NCI-H1417 treated with DMSO at 0.1 percent for 48 hours (cell line): ENCODE measurements at regions not wholly inside any gene's neighbourhood (a gene's known extent, or its start where the extent isn't known, plus 50 kb on each side); places are given as distances from the start of the nearest gene placed in this dataset.

Experiments used
- DNase-seq: peaks from one replicate; lab custom pipeline; 2025; lab: John Stamatoyannopoulos, UW

DNA sequence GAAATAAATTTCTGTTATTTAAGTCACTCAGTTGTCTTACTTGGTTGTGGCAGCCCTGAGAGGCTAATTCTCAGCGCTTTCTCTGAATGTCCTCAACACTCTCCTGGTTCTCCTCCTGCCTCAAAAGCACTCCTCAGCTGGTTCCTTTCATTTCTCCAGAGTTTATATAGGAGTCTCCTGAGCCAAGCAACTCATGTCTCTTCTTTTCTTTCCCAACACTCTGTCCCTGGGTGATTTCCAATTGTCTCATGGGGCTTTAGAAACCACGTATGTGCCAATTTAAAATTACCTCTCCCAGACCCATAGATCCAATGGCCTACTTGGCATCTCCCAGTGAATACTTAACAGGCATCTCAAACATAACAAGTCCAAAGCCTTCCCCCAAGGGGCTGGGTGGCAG is 184.3 kb downstream of the TTC32 start:
- no peak for DNase-seq

GRCh38 chr2:19714926-19715325 is 186.9 kb downstream of the TTC32 start:
- no peak for DNase-seq

GRCh38 chr2:19712850-19713249 is 188.9 kb downstream of the TTC32 start:
- no peak for DNase-seq

DNA sequence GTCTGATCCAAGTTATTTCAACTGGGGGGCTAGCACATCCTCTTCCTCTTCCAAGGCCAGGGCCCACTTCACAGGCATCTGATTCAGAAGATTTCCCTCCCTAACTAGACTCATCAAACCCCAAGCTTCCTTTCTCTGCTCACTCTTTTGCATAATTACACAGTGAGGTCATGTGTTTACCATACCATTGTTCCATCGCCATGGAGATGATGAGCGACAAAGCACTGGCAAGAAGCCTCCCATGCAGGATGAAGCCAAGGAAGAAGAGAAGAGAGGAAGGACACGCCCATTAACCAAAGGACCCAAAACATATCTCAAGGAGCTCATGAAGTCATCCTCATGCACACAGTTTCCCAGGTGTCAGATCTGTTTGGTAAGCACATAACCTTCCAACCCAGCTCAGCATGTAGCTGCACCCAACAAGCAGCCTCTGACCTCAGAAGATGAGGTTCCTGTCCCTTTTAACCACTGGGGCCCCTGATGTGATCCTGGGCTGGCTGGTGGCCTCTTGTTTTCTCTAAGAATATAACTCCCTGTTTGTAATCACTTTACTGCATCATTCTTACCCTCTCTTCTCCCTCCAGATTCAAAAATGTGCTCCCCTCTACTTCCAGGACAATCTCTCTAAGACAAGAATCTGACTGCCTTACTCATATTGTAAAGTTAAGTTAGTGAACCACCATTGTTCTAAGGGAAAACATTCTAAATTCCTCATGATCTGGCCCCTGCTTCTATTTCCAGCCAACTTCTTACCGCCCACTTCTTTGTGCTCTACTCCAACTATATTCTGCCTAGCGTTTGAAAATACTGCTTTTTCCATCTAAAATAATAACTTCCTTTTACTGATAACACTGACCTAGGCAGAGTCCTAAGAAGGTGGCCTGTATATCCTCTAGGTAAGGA is 190.1 kb downstream of the TTC32 start:
- DNase-seq = peak; percentile 28

GRCh38 chr2:19710230-19710629 is 191.6 kb downstream of the TTC32 start:
- DNase-seq = no peak

DNA sequence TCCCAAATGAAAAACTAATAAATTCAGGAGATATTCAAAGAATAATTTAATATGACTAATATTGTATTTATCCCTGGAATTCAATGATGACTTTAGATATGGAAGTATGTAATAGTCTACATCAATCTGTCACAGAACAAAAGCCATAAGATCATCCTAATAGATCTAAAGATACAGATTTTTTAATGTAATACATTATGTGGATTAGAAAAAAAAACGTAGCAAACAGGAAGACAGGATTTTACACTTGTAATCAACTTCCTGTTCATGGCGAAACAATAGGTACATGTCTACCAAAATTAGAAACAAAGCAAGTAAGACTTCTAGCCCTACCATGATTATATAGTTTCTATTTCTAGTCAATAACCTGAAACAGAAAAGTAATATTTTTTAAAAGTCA is 192.2 kb downstream of the TTC32 start:
- DNase-seq = no peak

- no peak for DNase-seq
Observed at GRCh38 chr2:19708776-19709175, 193.0 kb downstream of the TTC32 start.

DNA sequence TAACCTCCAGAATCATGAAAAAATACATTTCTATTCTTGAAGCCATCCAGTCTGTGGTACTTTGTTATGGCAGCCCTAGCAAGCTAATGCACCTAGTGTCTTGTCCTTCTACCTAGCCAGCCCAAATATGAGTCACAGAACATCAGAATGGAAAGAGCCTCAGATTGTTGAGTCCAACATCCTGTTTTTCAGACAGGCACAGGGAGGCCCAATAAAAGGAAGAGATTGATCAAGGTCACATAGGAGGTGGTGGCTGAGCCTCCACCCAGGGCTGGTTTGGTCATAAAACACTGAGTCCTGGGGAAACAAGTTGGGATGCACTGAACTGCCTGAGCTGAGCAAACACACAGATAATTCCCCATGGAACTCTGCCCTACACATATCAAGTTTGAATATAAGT is 195.5 kb downstream of the TTC32 start:
- no peak for DNase-seq

DNA sequence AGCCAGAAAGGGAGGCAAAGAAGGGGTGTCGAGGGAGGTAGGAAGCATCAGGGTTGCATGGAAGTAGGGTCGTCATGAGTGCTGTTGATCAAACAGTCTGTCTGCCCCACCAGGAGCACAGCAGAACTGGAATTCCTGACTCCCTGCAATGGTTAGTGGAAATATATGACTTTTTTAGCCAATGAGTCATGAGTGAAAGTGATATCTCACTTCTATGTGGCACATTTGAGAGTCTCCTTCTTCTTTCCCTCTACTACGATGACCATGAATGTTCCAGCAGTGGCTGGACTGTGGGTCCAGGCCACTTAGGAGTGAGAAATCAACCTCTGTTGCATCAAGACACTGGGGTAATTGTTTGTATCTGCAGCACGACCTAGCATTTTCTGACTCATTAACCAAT is 199.5 kb downstream of the TTC32 start:
- no peak for DNase-seq

- DNase-seq = no peak
Observed at GRCh38 chr2:19700861-19701585, 200.8 kb downstream of the TTC32 start.

DNA sequence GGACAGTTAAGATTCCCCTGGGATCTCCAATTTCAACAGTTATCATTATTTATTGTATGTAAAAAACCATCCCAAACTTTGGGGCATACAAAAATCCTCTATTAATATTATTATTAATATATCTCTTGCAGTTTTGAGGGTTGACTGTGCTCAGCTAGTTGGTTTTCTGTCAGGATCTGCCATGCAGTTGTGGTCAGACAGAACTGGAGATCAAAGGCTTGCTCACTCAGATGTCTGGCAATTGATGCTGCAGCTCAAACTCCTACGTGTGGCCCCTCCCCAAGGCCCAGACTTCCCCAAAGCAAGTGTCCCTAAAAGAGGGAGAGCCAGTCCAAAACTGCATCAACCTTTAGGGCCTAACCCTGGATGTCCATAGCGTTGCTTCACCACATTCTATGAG is 204.7 kb downstream of the TTC32 start:
- DNase-seq = no peak

DNA sequence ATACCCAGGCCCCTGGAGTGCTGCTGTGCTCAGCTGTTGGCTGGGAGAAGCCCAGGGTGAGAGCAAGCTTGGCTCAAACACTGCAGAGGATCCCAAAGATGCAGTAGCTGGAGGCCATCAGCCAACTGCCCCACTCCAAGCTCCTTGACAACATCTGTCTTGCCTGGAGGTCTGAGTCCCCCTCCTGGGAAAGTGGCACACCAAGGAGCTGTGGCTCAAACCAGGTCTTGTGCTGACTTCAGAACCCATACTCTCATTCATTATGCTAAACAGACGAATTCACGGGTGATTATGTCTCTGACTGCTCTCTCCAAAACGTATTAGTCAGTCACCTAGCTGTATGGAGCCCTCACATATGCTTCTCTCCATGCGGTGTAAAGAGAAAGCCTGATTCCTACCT is 206.1 kb downstream of the TTC32 start:
- no peak for DNase-seq

GRCh38 chr2:19691892-19692291 is 209.9 kb downstream of the TTC32 start:
- no peak for DNase-seq

DNA sequence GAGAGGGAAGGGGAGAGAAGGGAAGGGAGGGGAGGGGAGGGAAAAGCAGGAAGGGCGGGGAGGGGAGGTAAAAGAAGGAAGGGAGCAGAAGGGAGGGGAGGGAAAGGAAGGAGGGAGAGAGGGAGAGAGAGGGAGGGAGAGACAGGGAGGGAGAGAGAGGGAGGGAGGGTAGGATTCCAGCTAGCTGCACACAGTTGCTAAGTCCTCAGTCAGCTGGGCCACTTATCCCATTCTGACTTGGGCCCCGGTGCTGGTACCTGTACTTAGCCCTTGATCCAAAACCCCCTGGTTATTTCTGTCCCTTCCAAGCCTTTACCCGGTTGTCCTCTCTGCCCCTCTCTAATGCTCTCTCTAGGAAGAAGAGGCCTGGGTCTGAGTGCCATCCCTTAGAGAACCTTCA is 211.4 kb downstream of the TTC32 start:
- no peak for DNase-seq

- DNase-seq = no peak
Observed at GRCh38 chr2:19689646-19690168, 212.1 kb downstream of the TTC32 start.

DNA sequence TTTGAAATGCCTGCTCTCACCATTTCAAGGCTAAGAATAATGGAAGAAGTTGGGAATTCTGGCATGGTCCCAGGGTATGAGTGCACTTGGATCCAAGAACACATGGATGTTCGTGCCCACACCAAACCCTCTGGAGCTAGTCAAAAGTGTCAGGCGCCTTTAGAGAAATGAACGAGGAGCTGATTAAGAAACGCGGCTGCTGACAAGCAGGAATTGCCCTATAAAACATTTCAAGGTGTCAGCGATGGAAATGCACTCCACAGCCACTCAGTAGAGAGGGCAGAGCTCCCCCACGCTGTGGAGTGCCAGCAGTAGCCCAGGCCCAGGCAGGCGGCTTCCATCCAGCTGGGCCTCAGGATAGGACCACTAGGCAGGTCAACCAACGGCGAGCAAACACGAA is 213.7 kb downstream of the TTC32 start:
- no peak for DNase-seq

GRCh38 chr2:19687017-19687659 is 214.6 kb downstream of the TTC32 start:
- DNase-seq = no peak

DNA sequence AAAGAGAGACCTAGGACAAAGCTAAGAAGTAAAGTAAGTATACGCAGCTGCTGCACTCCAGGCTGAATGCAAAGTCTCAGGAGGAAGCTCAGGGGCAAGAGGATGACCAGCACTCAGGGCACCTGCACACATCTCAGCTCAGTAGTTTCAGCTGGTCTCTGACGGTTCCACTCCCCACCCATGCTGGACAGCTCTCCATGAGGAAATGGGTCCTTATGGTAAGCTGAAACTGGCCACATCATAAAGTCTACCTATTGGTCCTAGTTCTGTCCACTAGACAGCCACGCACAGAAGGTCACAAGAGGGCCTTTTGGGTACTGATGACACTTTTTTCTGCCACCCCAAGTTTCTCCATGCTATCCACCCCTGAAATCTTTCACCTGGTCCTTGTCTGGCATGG is 215.3 kb downstream of the TTC32 start:
- no peak for DNase-seq

DNA sequence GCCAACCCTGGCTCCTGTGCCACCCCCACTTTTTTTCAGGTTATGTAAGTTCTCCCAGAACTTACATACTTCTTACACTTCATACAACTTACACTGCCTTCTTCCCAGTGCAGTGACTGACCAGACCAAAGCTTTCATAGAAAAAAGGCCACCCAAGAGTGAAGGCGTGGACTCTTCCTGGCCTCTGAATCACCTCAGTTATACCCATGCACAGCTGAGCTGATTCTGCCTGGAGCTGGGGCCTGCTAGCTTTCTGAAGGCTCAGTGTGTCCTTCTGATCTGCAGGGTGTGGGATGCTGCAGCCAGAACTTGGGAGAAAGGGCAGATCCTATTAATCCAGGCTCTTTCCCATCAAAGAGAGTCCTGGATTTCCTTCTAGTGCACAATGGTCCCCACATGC is 216.1 kb downstream of the TTC32 start:
- DNase-seq = no peak

DNA sequence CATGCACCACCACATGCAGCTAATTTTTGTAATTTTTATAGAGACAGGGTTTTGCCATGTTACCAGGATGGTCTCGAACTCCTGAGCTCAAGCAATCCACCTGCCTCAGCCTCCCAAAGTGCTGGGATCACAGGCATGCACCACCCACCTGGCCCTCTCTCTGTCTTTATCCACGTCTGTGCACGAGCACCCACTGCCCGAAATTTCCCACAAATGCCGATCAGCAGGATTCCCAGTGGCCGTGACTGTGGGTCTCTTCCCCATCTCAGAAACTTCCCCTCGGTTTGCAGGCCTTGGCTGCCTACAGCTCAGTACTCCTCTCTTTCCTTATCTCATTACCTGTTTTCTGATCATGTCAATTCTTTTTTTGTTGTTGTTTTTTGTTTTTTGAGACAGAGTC is 217.3 kb downstream of the TTC32 start:
- DNase-seq = no peak

DNA sequence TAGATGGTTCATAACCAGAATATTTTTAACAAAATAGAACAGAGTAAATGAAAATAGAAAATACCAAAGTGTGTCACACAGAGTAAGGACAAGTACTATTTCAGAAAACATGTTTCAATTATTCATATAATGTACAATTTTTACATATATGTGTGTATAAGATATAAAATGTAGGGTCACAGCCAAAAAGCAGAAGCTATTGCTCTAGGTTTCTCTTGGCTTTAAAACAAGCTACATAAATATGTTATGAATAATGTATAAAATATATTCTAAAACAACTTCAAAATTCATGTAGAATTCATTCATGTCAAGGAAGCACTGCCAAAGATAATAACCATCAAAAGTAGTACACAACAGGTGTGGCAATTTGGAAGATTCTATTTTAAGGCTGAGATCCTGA is 218.2 kb downstream of the TTC32 start:
- no peak for DNase-seq

DNA sequence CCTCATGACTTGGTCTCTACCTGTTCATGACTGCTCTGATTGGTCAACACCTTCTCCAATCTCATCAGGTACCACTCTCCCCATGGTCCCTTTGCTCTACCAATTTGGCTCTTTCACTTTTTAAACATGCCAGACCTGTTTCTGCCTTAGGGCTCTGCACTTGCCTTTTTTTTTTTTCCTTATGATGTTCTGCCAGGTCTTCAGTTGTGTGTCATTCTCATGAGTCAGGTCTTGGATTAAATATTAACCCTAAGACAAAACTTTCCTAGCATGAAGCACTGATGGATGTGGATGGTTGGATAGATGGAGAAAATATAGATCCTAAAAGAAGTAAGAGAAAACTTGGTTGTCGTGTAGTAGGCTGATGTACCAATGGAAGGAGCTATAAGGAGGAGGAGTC is 219.3 kb downstream of the TTC32 start:
- DNase-seq = no peak
